ENCODE measurements at regions not wholly inside any gene's neighbourhood (a gene's known extent, or its start where the extent isn't known, plus 50 kb on each side); places are given as distances from the start of the nearest gene placed in this dataset.
"Not testable (repeated sequence)": the region's sequence is repeated elsewhere in the genome, so short reads cannot be mapped to it uniquely, and the experiment has no call there.

GRCh38 chr7:156038345-156038744, 226.1 kb upstream of the SHH start:
- Histone ChIP-seq H3K27me3 (ENCODE audit: control insufficient read depth, insufficient read depth, low read length) (no peaks in the 10 kb centered on the region), H3K36me3 (ENCODE audit: control insufficient read depth, insufficient read depth, low read length) (no peaks in the 10 kb centered on the region), H3K4me3 (ENCODE audit: low read depth, low read length) (no peak overlapping the region), H3K9me3 (ENCODE audit: control insufficient read depth, insufficient read depth, low read length) (no peaks in the 10 kb centered on the region), H3K4me1 (ENCODE audit: control insufficient read depth, insufficient read depth, low read length) (no peaks in the 10 kb centered on the region), H3K27ac (ENCODE audit: low read depth, low read length) (no peak overlapping the region)
- no peak for DNase-seq (ENCODE audit: low read depth in 4 of 6, low spot score in 6 of 6)
- WGBS (ENCODE audit: insufficient coverage), result 76% methylated on average over 6 of the region's 9 CpGs

- 56% methylated on average over 2 of the region's 3 CpGs for WGBS (ENCODE audit: insufficient coverage)
- Histone ChIP-seq H3K4me1 (ENCODE audit: control insufficient read depth, insufficient read depth, low read length) (no peaks in the 10 kb centered on the region), H3K36me3 (ENCODE audit: control insufficient read depth, insufficient read depth, low read length) (no peaks in the 10 kb centered on the region), H3K9me3 (ENCODE audit: control insufficient read depth, insufficient read depth, low read length) (no peaks in the 10 kb centered on the region), H3K27ac (ENCODE audit: low read depth, low read length) (no peak overlapping the region), H3K4me3 (ENCODE audit: low read depth, low read length) (no peak overlapping the region), H3K27me3 (ENCODE audit: control insufficient read depth, insufficient read depth, low read length) (no peaks in the 10 kb centered on the region)
- no peak for DNase-seq (ENCODE audit: low read depth in 4 of 6, low spot score in 6 of 6)
These were observed 223.9 kb upstream of the SHH start for GRCh38 chr7:156036153-156036552.

GRCh38 chr7:156035387-156035786, 223.1 kb upstream of the SHH start:
- not testable (repeated sequence) for H3K36me3 ChIP-seq (ENCODE audit: control insufficient read depth, insufficient read depth, low read length); H3K9me3 ChIP-seq (ENCODE audit: control insufficient read depth, insufficient read depth, low read length); H3K27ac ChIP-seq (ENCODE audit: low read depth, low read length); H3K27me3 ChIP-seq (ENCODE audit: control insufficient read depth, insufficient read depth, low read length); H3K4me1 ChIP-seq (ENCODE audit: control insufficient read depth, insufficient read depth, low read length); H3K4me3 ChIP-seq (ENCODE audit: low read depth, low read length); DNase-seq (ENCODE audit: low read depth in 4 of 6, low spot score in 6 of 6)
- WGBS (ENCODE audit: insufficient coverage), result 95% methylated on average over 15 of the region's 19 CpGs

GRCh38 chr7:156034397-156034796, 222.1 kb upstream of the SHH start:
- no CpG with 5 or more reads among the region's 3 CpGs for WGBS (ENCODE audit: insufficient coverage)

GRCh38 chr7:156032973-156033372, 220.7 kb upstream of the SHH start:
- H3K27ac ChIP-seq (ENCODE audit: low read depth, low read length), result no peak overlapping the region
- no peaks in the 10 kb centered on the region for H3K4me1 ChIP-seq (ENCODE audit: control insufficient read depth, insufficient read depth, low read length)
- H3K27me3 ChIP-seq (ENCODE audit: control insufficient read depth, insufficient read depth, low read length), result no peaks in the 10 kb centered on the region
- no peak overlapping the region for H3K4me3 ChIP-seq (ENCODE audit: low read depth, low read length)
- H3K9me3 ChIP-seq (ENCODE audit: control insufficient read depth, insufficient read depth, low read length), result no peaks in the 10 kb centered on the region
- DNase-seq (ENCODE audit: low read depth in 4 of 6, low spot score in 6 of 6), result no peak
- H3K36me3 ChIP-seq (ENCODE audit: control insufficient read depth, insufficient read depth, low read length), result no peaks in the 10 kb centered on the region

More at GRCh38 chr7:156034397-156034796, 222.1 kb upstream of the SHH start:
- no peaks in the 10 kb centered on the region for H3K36me3 ChIP-seq (ENCODE audit: control insufficient read depth, insufficient read depth, low read length)
- no peak for DNase-seq (ENCODE audit: low read depth in 4 of 6, low spot score in 6 of 6)
- H3K27me3 ChIP-seq (ENCODE audit: control insufficient read depth, insufficient read depth, low read length), result no peaks in the 10 kb centered on the region
- H3K4me1 ChIP-seq (ENCODE audit: control insufficient read depth, insufficient read depth, low read length), result no peaks in the 10 kb centered on the region
- no peak overlapping the region for H3K27ac ChIP-seq (ENCODE audit: low read depth, low read length)
- H3K9me3 ChIP-seq (ENCODE audit: control insufficient read depth, insufficient read depth, low read length), result no peaks in the 10 kb centered on the region
- no peak overlapping the region for H3K4me3 ChIP-seq (ENCODE audit: low read depth, low read length)

GRCh38 chr7:156031679-156032478, 219.6 kb upstream of the SHH start:
- Histone ChIP-seq H3K27ac (ENCODE audit: low read depth, low read length) (no peak overlapping the region), H3K27me3 (ENCODE audit: control insufficient read depth, insufficient read depth, low read length) (no peaks in the 10 kb centered on the region), H3K36me3 (ENCODE audit: control insufficient read depth, insufficient read depth, low read length) (no peaks in the 10 kb centered on the region), H3K4me3 (ENCODE audit: low read depth, low read length) (no peak overlapping the region), H3K9me3 (ENCODE audit: control insufficient read depth, insufficient read depth, low read length) (no peaks in the 10 kb centered on the region), H3K4me1 (ENCODE audit: control insufficient read depth, insufficient read depth, low read length) (no peaks in the 10 kb centered on the region)
- DNase-seq (ENCODE audit: low read depth in 4 of 6, low spot score in 6 of 6), result no peak
- WGBS (ENCODE audit: insufficient coverage), result 91% methylated on average over 7 of the region's 7 CpGs

- H3K36me3 ChIP-seq (ENCODE audit: control insufficient read depth, insufficient read depth, low read length), result no peaks in the 10 kb centered on the region
- H3K9me3 ChIP-seq (ENCODE audit: control insufficient read depth, insufficient read depth, low read length), result no peaks in the 10 kb centered on the region
- no peaks in the 10 kb centered on the region for H3K4me1 ChIP-seq (ENCODE audit: control insufficient read depth, insufficient read depth, low read length)
- 77% methylated on average over 12 of the region's 12 CpGs for WGBS (ENCODE audit: insufficient coverage)
- H3K27ac ChIP-seq (ENCODE audit: low read depth, low read length), result no peak overlapping the region
- no peaks in the 10 kb centered on the region for H3K27me3 ChIP-seq (ENCODE audit: control insufficient read depth, insufficient read depth, low read length)
- no peak for DNase-seq (ENCODE audit: low read depth in 4 of 6, low spot score in 6 of 6)
- no peak overlapping the region for H3K4me3 ChIP-seq (ENCODE audit: low read depth, low read length)
These were observed 217.3 kb upstream of the SHH start for GRCh38 chr7:156029460-156030007.

GRCh38 chr7:156028521-156028920, 216.3 kb upstream of the SHH start:
- Histone ChIP-seq H3K4me1 (ENCODE audit: control insufficient read depth, insufficient read depth, low read length) (no peaks in the 10 kb centered on the region), H3K9me3 (ENCODE audit: control insufficient read depth, insufficient read depth, low read length) (no peaks in the 10 kb centered on the region), H3K27me3 (ENCODE audit: control insufficient read depth, insufficient read depth, low read length) (no peaks in the 10 kb centered on the region), H3K27ac (ENCODE audit: low read depth, low read length) (no peak overlapping the region), H3K36me3 (ENCODE audit: control insufficient read depth, insufficient read depth, low read length) (no peaks in the 10 kb centered on the region), H3K4me3 (ENCODE audit: low read depth, low read length) (no peak overlapping the region)
- 88% methylated on average over 11 of the region's 11 CpGs for WGBS (ENCODE audit: insufficient coverage)
- no peak for DNase-seq (ENCODE audit: low read depth in 4 of 6, low spot score in 6 of 6)

GRCh38 chr7:156027821-156028220, 215.6 kb upstream of the SHH start:
- H3K4me3 ChIP-seq (ENCODE audit: low read depth, low read length), result no peak overlapping the region
- H3K9me3 ChIP-seq (ENCODE audit: control insufficient read depth, insufficient read depth, low read length), result no peaks in the 10 kb centered on the region
- no peaks in the 10 kb centered on the region for H3K27me3 ChIP-seq (ENCODE audit: control insufficient read depth, insufficient read depth, low read length)
- H3K27ac ChIP-seq (ENCODE audit: low read depth, low read length), result no peak overlapping the region
- no peaks in the 10 kb centered on the region for H3K36me3 ChIP-seq (ENCODE audit: control insufficient read depth, insufficient read depth, low read length)
- DNase-seq (ENCODE audit: low read depth in 4 of 6, low spot score in 6 of 6), result no peak
- no peaks in the 10 kb centered on the region for H3K4me1 ChIP-seq (ENCODE audit: control insufficient read depth, insufficient read depth, low read length)
- 100% methylated on average over 1 of the region's 6 CpGs for WGBS (ENCODE audit: insufficient coverage)

GRCh38 chr7:156026603-156027002, 214.3 kb upstream of the SHH start:
- Histone ChIP-seq H3K9me3 (ENCODE audit: control insufficient read depth, insufficient read depth, low read length) (no peaks in the 10 kb centered on the region), H3K4me1 (ENCODE audit: control insufficient read depth, insufficient read depth, low read length) (no peaks in the 10 kb centered on the region), H3K4me3 (ENCODE audit: low read depth, low read length) (no peak overlapping the region), H3K27me3 (ENCODE audit: control insufficient read depth, insufficient read depth, low read length) (no peaks in the 10 kb centered on the region), H3K27ac (ENCODE audit: low read depth, low read length) (no peak overlapping the region), H3K36me3 (ENCODE audit: control insufficient read depth, insufficient read depth, low read length) (no peaks in the 10 kb centered on the region)
- 94% methylated on average over 9 of the region's 12 CpGs for WGBS (ENCODE audit: insufficient coverage)
- no peak for DNase-seq (ENCODE audit: low read depth in 4 of 6, low spot score in 6 of 6)

Data from spinal cord (tissue), 9 donors.